Stimulated activated CD4-positive, alpha-beta T cell treated with anti-CD3 and anti-CD28 coated beads, TNF-alpha, amount 100 ng/mL, for 24 hours (primary cell): ENCODE measurements at regions not wholly inside any gene's neighbourhood (a gene's known extent, or its start where the extent isn't known, plus 50 kb on each side); places are given as distances from the start of the nearest gene placed in this dataset.

ENCODE experiments used
- DNase-seq, 3 experiments: peaks; one replicate each; pipeline ENCODE4 v3.0.0-alpha.2; 2020; ENCODE audit warnings: low read depth in 3 of 3

DNA sequence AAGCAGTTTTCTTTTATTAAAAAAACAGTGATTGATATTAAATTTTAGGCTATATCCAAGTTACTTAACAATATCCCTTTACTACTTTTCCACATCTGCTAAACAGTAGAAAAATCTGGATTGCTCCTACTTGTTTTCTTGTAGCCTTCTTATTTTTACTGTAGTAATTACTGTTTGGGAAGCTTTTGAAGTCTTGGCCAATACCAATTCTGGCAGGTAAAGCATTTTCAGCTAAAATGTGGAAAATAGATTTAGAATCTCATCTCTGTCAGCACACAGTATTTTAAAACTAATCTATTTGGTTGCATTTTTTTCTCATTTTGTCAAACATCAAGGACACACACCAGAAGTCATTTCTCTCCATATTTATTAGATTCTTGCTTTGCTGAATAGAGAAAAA is 1485.7 kb upstream of the PIK3C3 start:
- DNase-seq: no peak

DNA sequence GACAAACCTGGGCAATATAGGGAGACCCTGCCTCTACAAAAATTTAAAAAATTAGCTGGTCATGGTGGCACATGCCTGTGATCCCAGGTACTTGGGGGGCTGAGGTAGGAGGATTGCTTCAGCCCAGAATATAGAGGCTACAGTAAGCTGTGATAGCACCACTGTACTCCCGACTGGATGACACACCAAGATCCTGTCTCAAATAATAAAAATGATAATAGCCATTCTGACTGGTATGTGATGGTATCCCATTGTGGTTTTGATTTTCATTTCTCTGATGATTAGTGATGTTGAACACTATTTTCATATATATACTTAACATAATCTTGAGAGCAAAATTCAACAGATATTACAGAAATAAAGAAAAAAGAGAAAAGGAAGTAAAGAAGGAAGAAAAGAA is 1491.0 kb upstream of the PIK3C3 start:
- DNase-seq: no peak

- no peak for DNase-seq
These were observed 1501.1 kb upstream of the PIK3C3 start for GRCh38 chr18:40453903-40454302.

- DNase-seq: no peak
These were observed 1502.4 kb upstream of the PIK3C3 start for GRCh38 chr18:40452599-40452998.

DNA sequence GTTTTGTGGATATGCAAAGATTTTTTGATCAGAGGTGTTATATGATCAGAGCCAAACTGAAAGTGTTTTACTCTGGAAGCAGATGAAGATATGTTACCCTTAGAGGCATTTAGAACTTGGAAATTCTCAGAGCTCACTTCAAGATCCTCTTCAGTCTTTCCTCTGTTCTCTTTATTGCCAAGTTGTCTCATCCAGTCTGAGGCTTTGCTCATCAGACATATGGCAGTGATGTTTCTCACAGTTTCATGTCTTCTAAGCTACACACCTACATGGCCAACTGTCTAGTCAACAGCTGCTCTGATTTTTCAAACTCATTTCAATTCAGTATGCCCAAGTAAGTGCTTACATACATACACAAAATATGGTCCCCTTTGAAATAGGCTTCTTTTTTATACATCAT is 1504.3 kb upstream of the PIK3C3 start:
- DNase-seq: no peak

DNA sequence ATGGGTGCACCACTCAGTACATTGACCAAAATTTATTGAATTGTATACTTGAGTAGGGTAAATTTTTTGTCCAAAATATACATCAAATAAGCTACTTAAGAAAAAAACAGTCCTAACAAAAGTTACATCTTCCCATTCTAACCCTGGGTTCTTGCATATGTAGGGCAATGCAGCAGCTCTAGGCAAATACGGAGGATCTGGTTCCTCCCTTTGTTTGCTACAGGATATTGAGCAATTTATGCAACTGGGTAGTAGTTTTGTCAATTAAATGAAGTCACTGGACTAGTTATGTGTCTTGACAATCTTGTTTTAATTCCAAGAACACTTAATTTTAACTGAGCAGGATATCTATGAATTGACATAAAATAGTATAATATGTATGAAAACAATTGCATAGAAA is 1507.2 kb upstream of the PIK3C3 start:
- DNase-seq: no peak

GRCh38 chr18:40440088-40440487 is 1514.9 kb upstream of the PIK3C3 start:
- DNase-seq: no peak

DNA sequence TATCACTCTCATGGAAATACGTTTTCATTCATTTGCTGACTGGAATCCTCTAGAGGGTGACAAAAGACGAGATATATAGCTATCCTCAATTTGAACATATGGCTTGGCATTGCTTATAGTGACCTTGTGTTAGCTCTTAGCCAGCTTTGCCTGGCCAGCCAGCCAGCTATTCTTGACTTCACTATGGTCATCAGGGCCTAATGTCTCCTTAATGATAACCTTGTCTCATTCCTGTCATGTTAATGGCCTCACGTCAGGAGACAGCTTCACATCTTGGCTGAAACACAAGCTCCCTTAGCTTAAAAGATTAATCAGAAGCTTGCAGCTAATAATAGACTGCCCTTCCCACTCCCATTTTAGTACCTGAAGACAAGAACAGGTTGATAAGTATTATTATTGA is 1517.5 kb upstream of the PIK3C3 start:
- no peak for DNase-seq

GRCh38 chr18:40431071-40431985 is 1523.7 kb upstream of the PIK3C3 start:
- DNase-seq: no peak

GRCh38 chr18:40423291-40423690 is 1531.7 kb upstream of the PIK3C3 start:
- no peak for DNase-seq

DNA sequence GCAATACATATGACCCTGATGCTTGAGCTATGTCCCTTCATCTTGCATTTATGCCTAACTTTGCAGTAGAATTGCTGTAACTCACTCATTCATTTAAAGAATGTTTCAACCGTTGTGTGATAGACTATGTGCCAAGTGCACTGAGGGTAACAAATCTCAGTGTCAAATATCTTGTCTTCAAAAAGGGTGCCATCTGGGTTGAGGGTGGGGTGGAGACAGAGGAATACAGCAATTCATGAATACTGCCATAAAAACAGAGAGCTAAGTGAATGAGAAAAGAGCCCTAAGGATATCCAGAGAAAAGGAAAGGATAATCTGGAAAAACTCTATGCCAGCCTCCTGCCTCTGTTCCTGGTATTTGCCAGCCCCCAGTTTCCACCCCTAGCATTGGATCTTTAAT is 1534.4 kb upstream of the PIK3C3 start:
- DNase-seq: no peak

- no peak for DNase-seq
These were observed 1537.5 kb upstream of the PIK3C3 start for GRCh38 chr18:40417501-40417900.

DNA sequence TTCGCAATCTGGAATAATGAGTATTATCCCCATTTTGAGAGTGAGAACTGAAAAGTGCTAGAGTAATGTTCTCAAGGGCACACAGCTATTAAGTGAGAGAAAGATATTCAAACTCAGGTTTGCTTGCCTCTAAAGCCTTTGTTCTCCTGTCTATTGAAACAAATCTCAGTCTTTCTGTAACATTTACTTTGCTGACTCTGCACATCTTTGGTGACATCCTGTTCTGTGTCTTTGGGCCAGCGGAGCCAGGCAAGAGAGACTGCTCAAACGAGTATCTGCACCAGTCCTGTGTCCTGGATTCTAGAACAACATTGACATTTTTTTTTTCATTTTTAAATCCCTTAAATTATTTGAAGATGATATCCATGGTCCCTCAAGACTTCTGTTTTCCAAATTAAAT is 1539.2 kb upstream of the PIK3C3 start:
- no peak for DNase-seq

DNA sequence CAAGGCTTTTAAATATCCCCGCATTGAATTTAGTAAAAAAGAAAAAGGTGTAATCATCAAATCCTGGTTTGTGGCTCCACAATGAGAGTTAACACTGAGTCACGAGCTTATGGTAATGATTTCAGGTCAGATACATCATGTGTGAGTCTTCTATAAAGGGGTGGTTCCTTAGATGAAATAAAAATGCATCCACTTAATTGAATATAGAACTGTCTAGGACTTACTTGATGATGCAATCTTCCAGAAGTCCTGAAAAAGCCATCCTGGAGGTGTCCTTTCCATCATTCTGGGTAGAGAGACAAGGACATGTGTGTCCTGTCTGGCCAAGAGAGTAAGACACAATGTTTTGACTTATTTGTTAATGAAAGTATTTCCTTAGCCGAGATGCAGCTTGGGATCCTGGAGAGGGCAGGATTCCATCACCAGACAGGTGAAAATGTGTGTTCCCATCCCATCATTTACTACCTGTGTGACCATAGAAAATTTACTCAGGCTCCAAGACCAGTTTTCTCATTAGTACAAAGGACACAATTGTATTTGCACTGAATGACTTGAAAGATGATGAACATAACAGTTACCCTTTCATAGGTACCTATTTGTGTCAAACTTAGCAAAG is 1539.8 kb upstream of the PIK3C3 start:
- DNase-seq: no peak

DNA sequence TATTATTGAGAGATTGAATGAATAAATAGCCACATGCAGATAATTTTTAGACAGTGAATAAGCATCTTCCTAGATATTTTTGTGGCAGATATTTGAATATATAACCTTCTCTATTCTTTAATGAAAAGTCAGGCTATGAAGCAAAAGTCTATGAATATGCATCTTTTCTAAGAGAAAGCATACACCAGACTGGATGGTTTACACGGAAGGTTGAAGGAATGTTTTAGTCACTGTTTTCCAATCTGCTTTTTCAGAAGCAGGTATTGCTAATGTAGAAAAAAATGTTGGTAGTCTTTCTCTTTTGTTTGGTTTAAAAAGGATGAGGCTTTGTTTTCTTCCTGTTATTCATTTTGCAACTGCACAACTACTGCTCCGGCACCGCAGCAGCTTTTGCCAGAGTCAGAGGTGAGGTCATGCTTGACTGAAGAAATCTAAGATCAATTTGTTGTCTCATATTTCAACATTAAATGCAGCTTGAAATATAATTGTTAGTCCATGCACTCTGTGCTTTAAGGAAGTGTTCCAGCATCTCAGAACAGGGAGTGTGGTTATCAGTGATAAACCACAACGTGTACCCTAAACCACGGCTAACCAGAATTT is 1540.8 kb upstream of the PIK3C3 start:
- no peak for DNase-seq

- no peak for DNase-seq
These were observed 1541.9 kb upstream of the PIK3C3 start for GRCh38 chr18:40413160-40413559.

DNA sequence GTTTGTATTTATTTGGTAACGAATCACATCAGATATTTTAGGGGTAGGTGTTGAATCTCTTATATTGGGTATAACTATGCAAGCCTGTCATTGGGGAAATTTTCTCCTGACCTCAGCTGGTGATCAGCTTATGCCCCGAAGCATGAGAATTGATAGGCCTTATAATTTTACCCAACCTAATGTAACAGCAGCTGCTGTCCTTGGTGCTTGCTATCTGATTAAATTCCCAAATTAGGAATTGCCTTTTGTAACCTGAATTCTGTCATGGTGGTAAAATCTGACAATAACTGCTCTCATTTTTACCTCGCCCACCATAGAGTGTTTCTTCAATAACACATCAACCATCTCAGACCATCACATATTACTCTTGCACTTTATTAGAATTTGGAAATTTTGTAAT is 1542.6 kb upstream of the PIK3C3 start:
- DNase-seq: no peak

- no peak for DNase-seq
These were observed 1547.1 kb upstream of the PIK3C3 start for GRCh38 chr18:40407909-40408308.

DNA sequence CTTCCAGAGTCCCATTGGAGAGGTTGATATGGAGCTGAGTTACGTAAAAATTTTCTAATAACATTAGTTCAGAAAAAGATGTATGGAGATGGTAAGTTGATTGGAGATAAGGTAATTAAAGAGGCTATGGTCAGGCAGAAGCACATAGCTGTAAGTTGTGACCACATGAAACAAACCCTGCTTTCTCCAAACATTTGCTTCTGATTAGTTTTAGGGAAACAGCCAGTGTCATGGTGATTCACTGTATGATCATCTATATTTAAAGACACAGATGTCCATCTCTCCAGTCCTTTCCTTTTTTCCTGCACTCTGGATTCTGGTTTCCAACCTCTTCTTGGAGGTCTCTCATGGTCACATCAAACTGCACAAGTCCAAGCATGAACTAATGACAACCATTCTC is 1550.8 kb upstream of the PIK3C3 start:
- DNase-seq: no peak

DNA sequence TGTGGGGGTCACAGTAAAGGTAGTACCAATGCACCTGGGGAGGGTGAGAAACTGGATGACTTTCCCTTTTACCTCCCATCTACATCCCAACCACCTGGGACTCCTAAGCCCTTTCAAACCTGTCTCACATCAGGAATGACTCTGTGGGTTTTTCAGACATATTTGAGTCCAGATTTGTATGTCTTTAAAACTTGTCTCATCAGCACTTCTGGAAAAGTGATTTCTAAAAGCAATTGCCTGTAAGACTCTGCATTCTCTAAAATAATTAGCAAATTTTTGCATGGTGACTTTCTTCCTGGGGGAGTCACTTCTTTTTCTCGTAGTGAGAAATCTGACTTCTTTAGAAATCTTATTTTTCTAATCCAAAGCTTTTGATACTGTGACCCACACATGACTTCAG is 1553.0 kb upstream of the PIK3C3 start:
- no peak for DNase-seq

GRCh38 chr18:40388121-40388520 is 1566.9 kb upstream of the PIK3C3 start:
- no peak for DNase-seq

- no peak for DNase-seq
These were observed 1567.8 kb upstream of the PIK3C3 start for GRCh38 chr18:40387130-40387787.

GRCh38 chr18:40382197-40382596 is 1572.8 kb upstream of the PIK3C3 start:
- no peak for DNase-seq
